Renal cortical epithelial cell (primary cell): ENCODE measurements at regions not wholly inside any gene's neighbourhood (a gene's known extent, or its start where the extent isn't known, plus 50 kb on each side); places are given as distances from the start of the nearest gene placed in this dataset.

ENCODE experiments used
- DNase-seq: peaks from one replicate; pipeline ENCODE4 v3.0.0-alpha.2; 2011; ENCODE audit warnings: low read depth

- no peak for DNase-seq
Observed at GRCh38 chr9:130755377-130756007, 61.9 kb downstream of the EXOSC2 start.

GRCh38 chr9:130756037-130756436 is 62.5 kb downstream of the EXOSC2 start:
- no peak for DNase-seq

GRCh38 chr9:130756455-130757152 is 63.0 kb downstream of the EXOSC2 start:
- no peak for DNase-seq

GRCh38 chr9:130759738-130760137 is 66.2 kb downstream of the EXOSC2 start:
- DNase-seq = no peak

GRCh38 chr9:130763331-130764171 is 70.0 kb downstream of the EXOSC2 start:
- no peak for DNase-seq

- DNase-seq = peak; percentile 35
Observed at GRCh38 chr9:130765137-130766020, 69.7 kb upstream of the ABL1 start.

- peak; percentile 73 for DNase-seq
Observed at GRCh38 chr9:130766021-130766926, 68.8 kb upstream of the ABL1 start.

- no peak for DNase-seq
Observed at GRCh38 chr9:130766927-130767307, 68.1 kb upstream of the ABL1 start.

- DNase-seq = peak; percentile 70
Observed at GRCh38 chr9:130768265-130768664, 66.8 kb upstream of the ABL1 start.

- no peak for DNase-seq
Observed at GRCh38 chr9:130768891-130769403, 66.1 kb upstream of the ABL1 start.

- no peak for DNase-seq
Observed at GRCh38 chr9:130770093-130770492, 65.0 kb upstream of the ABL1 start.

GRCh38 chr9:130770679-130771442 is 64.2 kb upstream of the ABL1 start:
- DNase-seq = peak; percentile 68

GRCh38 chr9:130772185-130772584 is 62.9 kb upstream of the ABL1 start:
- no peak for DNase-seq

GRCh38 chr9:130774183-130774582 is 60.9 kb upstream of the ABL1 start:
- no peak for DNase-seq

GRCh38 chr9:130775336-130775991 is 59.6 kb upstream of the ABL1 start:
- no peak for DNase-seq

- DNase-seq = peak; percentile 21
Observed at GRCh38 chr9:130779153-130779855, 55.8 kb upstream of the ABL1 start.

GRCh38 chr9:130780415-130780814 is 54.6 kb upstream of the ABL1 start:
- DNase-seq = no peak

- no peak for DNase-seq
Observed at GRCh38 chr9:130780865-130781504, 54.1 kb upstream of the ABL1 start.
